ENCODE measurements at regions not wholly inside any gene's neighbourhood (a gene's known extent, or its start where the extent isn't known, plus 50 kb on each side); places are given as distances from the start of the nearest gene placed in this dataset.

GRCh38 chr13:29925457-29926097 lies 75.2 kb upstream of the UBL3 start:
- H3K4me3 ChIP-seq (ENCODE audit: low read depth, low read length) = no peak overlapping the region
- no peak for DNase-seq (ENCODE audit: low read depth)
- H3K36me3 ChIP-seq (ENCODE audit: control insufficient read depth, insufficient read depth, low read length) = no peaks in the 10 kb centered on the region
- no peak for TF ChIP-seq CTCF (IDR thresholded peaks at IDR 0.05; ENCODE audit: insufficient read depth, low read length, poor library complexity, severe bottlenecking)
- H3K27me3 ChIP-seq (ENCODE audit: control insufficient read depth, insufficient read depth, low read length) = no peaks in the 10 kb centered on the region

GRCh38 chr13:29924482-29925350 lies 74.3 kb upstream of the UBL3 start:
- TF ChIP-seq CTCF (IDR thresholded peaks at IDR 0.05; ENCODE audit: insufficient read depth, low read length, poor library complexity, severe bottlenecking) = no peak
- no peaks in the 10 kb centered on the region for H3K27me3 ChIP-seq (ENCODE audit: control insufficient read depth, insufficient read depth, low read length)
- H3K36me3 ChIP-seq (ENCODE audit: control insufficient read depth, insufficient read depth, low read length) = no peaks in the 10 kb centered on the region
- DNase-seq (ENCODE audit: low read depth) = peak; percentile 81
- H3K4me3 ChIP-seq (ENCODE audit: low read depth, low read length) = no peak overlapping the region

- H3K4me3 ChIP-seq (ENCODE audit: low read depth, low read length) = no peak overlapping the region
Observed at GRCh38 chr13:29923554-29924481, 73.4 kb upstream of the UBL3 start.

GRCh38 chr13:29922896-29923295 lies 72.5 kb upstream of the UBL3 start:
- DNase-seq (ENCODE audit: low read depth) = no peak
- no peak overlapping the region for H3K4me3 ChIP-seq (ENCODE audit: low read depth, low read length)
- no peak for TF ChIP-seq CTCF (IDR thresholded peaks at IDR 0.05; ENCODE audit: insufficient read depth, low read length, poor library complexity, severe bottlenecking)
- H3K36me3 ChIP-seq (ENCODE audit: control insufficient read depth, insufficient read depth, low read length) = no peaks in the 10 kb centered on the region
- no peaks in the 10 kb centered on the region for H3K27me3 ChIP-seq (ENCODE audit: control insufficient read depth, insufficient read depth, low read length)

More at GRCh38 chr13:29923554-29924481, 73.4 kb upstream of the UBL3 start:
- Histone ChIP-seq H3K27me3 (ENCODE audit: control insufficient read depth, insufficient read depth, low read length) (no peaks in the 10 kb centered on the region), H3K36me3 (ENCODE audit: control insufficient read depth, insufficient read depth, low read length) (no peaks in the 10 kb centered on the region)
- peak; percentile 94 for DNase-seq (ENCODE audit: low read depth)
- TF ChIP-seq CTCF (IDR thresholded peaks at IDR 0.05; ENCODE audit: insufficient read depth, low read length, poor library complexity, severe bottlenecking) = peak; percentile 96

DNA sequence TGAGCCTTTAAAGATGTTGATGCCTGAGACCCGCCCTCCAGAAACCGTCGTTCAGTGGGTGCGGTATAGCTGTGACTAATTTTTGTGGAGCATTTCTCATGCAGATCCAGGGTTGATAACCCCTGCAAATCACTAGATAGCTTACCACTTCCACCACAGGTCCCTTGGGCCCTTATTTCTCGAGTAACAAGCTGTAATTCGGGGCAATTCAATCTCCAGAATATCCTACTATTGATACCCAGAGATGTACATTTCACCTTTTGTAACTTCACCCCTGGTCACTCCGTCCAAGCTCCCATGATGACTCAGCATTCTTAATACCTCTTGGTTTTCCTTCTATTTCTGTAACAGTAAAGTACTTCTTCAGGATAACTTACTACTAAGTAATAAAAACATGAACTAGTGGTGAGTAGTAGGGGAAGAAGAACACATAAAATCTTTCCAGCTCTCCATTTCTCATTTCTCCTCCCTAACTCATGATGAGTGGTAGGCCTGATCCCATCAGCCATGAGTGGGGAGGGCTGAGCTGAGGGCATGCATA lies 71.9 kb upstream of the UBL3 start:
- Histone ChIP-seq H3K36me3 (ENCODE audit: control insufficient read depth, insufficient read depth, low read length) (no peaks in the 10 kb centered on the region), H3K4me3 (ENCODE audit: low read depth, low read length) (no peak overlapping the region), H3K27me3 (ENCODE audit: control insufficient read depth, insufficient read depth, low read length) (no peaks in the 10 kb centered on the region)
- DNase-seq (ENCODE audit: low read depth) = no peak
- TF ChIP-seq CTCF (IDR thresholded peaks at IDR 0.05; ENCODE audit: insufficient read depth, low read length, poor library complexity, severe bottlenecking) = no peak

All from kidney epithelial cell (primary cell).